ENCODE measurements at regions not wholly inside any gene's neighbourhood (a gene's known extent, or its start where the extent isn't known, plus 50 kb on each side); places are given as distances from the start of the nearest gene placed in this dataset.

DNA sequence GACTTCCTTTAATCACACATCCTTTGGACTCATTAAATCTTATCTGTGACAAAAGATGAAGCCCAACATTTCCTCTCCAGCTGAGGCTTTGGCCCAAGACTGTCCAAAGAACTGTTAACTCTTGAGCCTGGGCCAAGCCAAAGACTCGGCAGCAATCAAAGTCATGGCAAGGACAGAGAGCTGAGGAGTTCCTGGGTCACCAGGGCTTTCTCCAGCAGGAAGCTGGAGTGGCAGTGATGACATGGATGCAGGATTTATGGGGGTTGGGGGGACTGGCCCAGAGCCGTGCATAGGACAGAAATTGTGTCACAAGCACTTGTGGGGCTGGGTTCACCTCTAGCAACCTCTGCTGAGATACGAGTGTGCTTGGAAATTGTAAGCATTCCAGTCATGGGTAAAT is 440.3 kb downstream of the PLK2 start:
- TF ChIP-seq, protein P1, sequence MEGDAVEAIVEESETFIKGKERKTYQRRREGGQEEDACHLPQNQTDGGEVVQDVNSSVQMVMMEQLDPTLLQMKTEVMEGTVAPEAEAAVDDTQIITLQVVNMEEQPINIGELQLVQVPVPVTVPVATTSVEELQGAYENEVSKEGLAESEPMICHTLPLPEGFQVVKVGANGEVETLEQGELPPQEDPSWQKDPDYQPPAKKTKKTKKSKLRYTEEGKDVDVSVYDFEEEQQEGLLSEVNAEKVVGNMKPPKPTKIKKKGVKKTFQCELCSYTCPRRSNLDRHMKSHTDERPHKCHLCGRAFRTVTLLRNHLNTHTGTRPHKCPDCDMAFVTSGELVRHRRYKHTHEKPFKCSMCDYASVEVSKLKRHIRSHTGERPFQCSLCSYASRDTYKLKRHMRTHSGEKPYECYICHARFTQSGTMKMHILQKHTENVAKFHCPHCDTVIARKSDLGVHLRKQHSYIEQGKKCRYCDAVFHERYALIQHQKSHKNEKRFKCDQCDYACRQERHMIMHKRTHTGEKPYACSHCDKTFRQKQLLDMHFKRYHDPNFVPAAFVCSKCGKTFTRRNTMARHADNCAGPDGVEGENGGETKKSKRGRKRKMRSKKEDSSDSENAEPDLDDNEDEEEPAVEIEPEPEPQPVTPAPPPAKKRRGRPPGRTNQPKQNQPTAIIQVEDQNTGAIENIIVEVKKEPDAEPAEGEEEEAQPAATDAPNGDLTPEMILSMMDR (optimal IDR thresholded peaks at IDR 0.05 in 1 of 3, IDR thresholded peaks at IDR 0.05 in 1 of 3, conservative IDR thresholded peaks at IDR 0.05 in 1 of 3; ENCODE audit: extremely low read depth in 1 of 3, insufficient read depth in 2 of 3, low read length in 3 of 3), result no peak
- TF ChIP-seq EZH2 (IDR thresholded peaks at IDR 0.05; ENCODE audit: low read length), result no peak
- H3K9ac ChIP-seq (ENCODE audit: control insufficient read depth, extremely low read depth, insufficient read depth, low read length), result no peak overlapping the region
- no peaks in the 10 kb centered on the region for H3K4me1 ChIP-seq (ENCODE audit: control insufficient read depth, extremely low read depth, insufficient read depth, low read length)
- H3K36me3 ChIP-seq (ENCODE audit: control insufficient read depth in 2 of 2, extremely low read depth in 1 of 2, insufficient read depth in 2 of 2, low read length in 2 of 2), result no peaks in the 10 kb centered on the region
- dilution Hi-C loops (cut with MboI; ENCODE audit: extremely low pct_ligation_motif_present, low sequenced_read_pairs), result no loop called here
- H3K9me1 ChIP-seq (ENCODE audit: control insufficient read depth, extremely low read depth, insufficient read depth, low read length), result no peaks in the 10 kb centered on the region
- H3K4me3 ChIP-seq (ENCODE audit: control insufficient read depth in 2 of 3, extremely low read depth in 1 of 3, insufficient read depth in 2 of 3, low read depth in 1 of 3, low read length in 3 of 3), result no peak overlapping the region
- no peaks in the 10 kb centered on the region for H3K27me3 ChIP-seq (ENCODE audit: control insufficient read depth, extremely low read depth, insufficient read depth, low read length)
- no peaks in the 10 kb centered on the region for H3K79me2 ChIP-seq (ENCODE audit: control insufficient read depth, insufficient read depth, low read length)
- no peak overlapping the region for H3K4me2 ChIP-seq (ENCODE audit: control insufficient read depth, extremely low read depth, insufficient read depth, low read depth, low read length)
- H3K27ac ChIP-seq (ENCODE audit: control insufficient read depth, insufficient read depth, low read length), result no peak overlapping the region
- no peak overlapping the region for H2AFZ ChIP-seq (ENCODE audit: control insufficient read depth, low read length)
- no peaks in the 10 kb centered on the region for H4K20me1 ChIP-seq (ENCODE audit: control insufficient read depth, extremely low read depth, insufficient read depth, low read length)
- no peaks in the 10 kb centered on the region for H3K9me3 ChIP-seq (ENCODE audit: control insufficient read depth, low read depth, low read length)
- FAIRE-seq (no peak), DNase-seq (ENCODE audit: low read depth, low spot score) (no peak)

DNA sequence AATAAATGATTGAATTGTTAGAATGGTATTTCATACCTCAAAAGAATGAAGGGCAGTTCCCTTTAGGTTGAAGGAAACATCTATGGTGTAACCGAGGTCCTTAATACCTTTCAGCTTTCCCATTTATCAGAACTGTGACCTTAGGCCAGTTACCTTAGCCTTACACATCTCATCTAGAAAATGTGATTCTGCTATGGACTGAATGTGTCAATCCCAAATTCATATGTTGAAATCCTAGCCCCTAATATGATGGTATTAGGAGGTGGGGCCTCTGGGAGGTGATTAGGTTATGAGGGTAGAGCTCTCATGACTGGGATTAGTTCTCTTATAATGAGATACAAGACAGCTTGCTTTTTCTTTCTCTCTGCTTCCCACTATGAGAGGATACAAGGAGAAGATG is 441.9 kb downstream of the PLK2 start:
- Histone ChIP-seq H3K27ac (ENCODE audit: control insufficient read depth, insufficient read depth, low read length) (no peak overlapping the region), H3K4me3 (ENCODE audit: control insufficient read depth in 2 of 3, extremely low read depth in 1 of 3, insufficient read depth in 2 of 3, low read depth in 1 of 3, low read length in 3 of 3) (no peak overlapping the region), H3K9me3 (ENCODE audit: control insufficient read depth, low read depth, low read length) (no peaks in the 10 kb centered on the region), H4K20me1 (ENCODE audit: control insufficient read depth, extremely low read depth, insufficient read depth, low read length) (no peaks in the 10 kb centered on the region), H3K36me3 (ENCODE audit: control insufficient read depth in 2 of 2, extremely low read depth in 1 of 2, insufficient read depth in 2 of 2, low read length in 2 of 2) (no peaks in the 10 kb centered on the region), H3K9ac (ENCODE audit: control insufficient read depth, extremely low read depth, insufficient read depth, low read length) (no peak overlapping the region), H3K27me3 (ENCODE audit: control insufficient read depth, extremely low read depth, insufficient read depth, low read length) (no peaks in the 10 kb centered on the region), H3K79me2 (ENCODE audit: control insufficient read depth, insufficient read depth, low read length) (no peaks in the 10 kb centered on the region), H2AFZ (ENCODE audit: control insufficient read depth, low read length) (no peak overlapping the region), H3K9me1 (ENCODE audit: control insufficient read depth, extremely low read depth, insufficient read depth, low read length) (no peaks in the 10 kb centered on the region), H3K4me1 (ENCODE audit: control insufficient read depth, extremely low read depth, insufficient read depth, low read length) (no peaks in the 10 kb centered on the region), H3K4me2 (ENCODE audit: control insufficient read depth, extremely low read depth, insufficient read depth, low read depth, low read length) (no peak overlapping the region)
- FAIRE-seq (no peak), DNase-seq (ENCODE audit: low read depth, low spot score) (no peak)
- TF ChIP-seq EZH2 (IDR thresholded peaks at IDR 0.05; ENCODE audit: low read length), result no peak
- TF ChIP-seq, protein P1 (optimal IDR thresholded peaks at IDR 0.05 in 1 of 3, IDR thresholded peaks at IDR 0.05 in 1 of 3, conservative IDR thresholded peaks at IDR 0.05 in 1 of 3; ENCODE audit: extremely low read depth in 1 of 3, insufficient read depth in 2 of 3, low read length in 3 of 3), result no peak
- dilution Hi-C loops (cut with MboI; ENCODE audit: extremely low pct_ligation_motif_present, low sequenced_read_pairs), result no loop called here
